Nucleus accumbens (tissue), 56 donors: ENCODE measurements at regions not wholly inside any gene's neighbourhood (a gene's known extent, or its start where the extent isn't known, plus 50 kb on each side); places are given as distances from the start of the nearest gene placed in this dataset.
A peak's percentile ranks its signal among the peaks of the same experiment; 100 is the strongest.
"Not testable (repeated sequence)": the region's sequence is repeated elsewhere in the genome, so short reads cannot be mapped to it uniquely, and the experiment has no call there.

ENCODE experiments used
- DNase-seq, 56 donors: peaks; one replicate each; lab custom pipeline; 2025; lab: John Stamatoyannopoulos, UW

GRCh38 chr7:64469673-64470072 is 93.2 kb downstream of the ZNF680 start:
- DNase-seq, result no peak

- no peak for DNase-seq
Observed at GRCh38 chr7:64465551-64465950, 97.3 kb downstream of the ZNF680 start.

GRCh38 chr7:64463636-64464375 is 99.1 kb downstream of the ZNF680 start:
- DNase-seq, result peak in 54 of 56 donors; percentile 1 to 77 (median 39)

GRCh38 chr7:64459858-64460257 is 103.0 kb downstream of the ZNF680 start:
- not testable (repeated sequence) for DNase-seq

GRCh38 chr7:64433590-64433989 is 119.8 kb downstream of the ZNF736 start:
- DNase-seq, result no peak

- DNase-seq, result no peak
Observed at GRCh38 chr7:64431838-64432237, 118.1 kb downstream of the ZNF736 start.

- peak in 1 of 56 donors; percentile 0 for DNase-seq
Observed at GRCh38 chr7:64429232-64429631, 115.5 kb downstream of the ZNF736 start.

GRCh38 chr7:64425436-64425835 is 111.7 kb downstream of the ZNF736 start:
- not testable (repeated sequence) for DNase-seq

- DNase-seq, result no peak
Observed at GRCh38 chr7:64407148-64407547, 93.4 kb downstream of the ZNF736 start.
